D721Med (cell line): ENCODE measurements at regions not wholly inside any gene's neighbourhood (a gene's known extent, or its start where the extent isn't known, plus 50 kb on each side); places are given as distances from the start of the nearest gene placed in this dataset.

Experiments used
- DNase-seq: peaks from one replicate; pipeline ENCODE4 v3.0.0; 2011; ENCODE audit warnings: low spot score; ENCODE audit not compliant: insufficient read length
- FAIRE-seq: peaks from 2 replicates; lab custom pipeline; 2011; peaks lifted over from hg19 to GRCh38; lab: Jason Lieb, UNC
- CTCF ChIP-seq: IDR thresholded peaks from 2 replicates; pipeline ENCODE4 v1.5.1; 2012; ENCODE audit warnings: mild to moderate bottlenecking, control low read depth; ENCODE audit not compliant: insufficient read depth; ENCODE audit errors: missing control alignments

- DNase-seq (no peak), FAIRE-seq (no peak)
- no peak for TF ChIP-seq CTCF
These were observed 179.1 kb upstream of the CCDC68 start for GRCh38 chr18:55138401-55138800.

GRCh38 chr18:55137602-55138001, 178.3 kb upstream of the CCDC68 start:
- DNase-seq, result no peak
- FAIRE-seq, result no peak
- TF ChIP-seq CTCF, result no peak

- TF ChIP-seq CTCF, result no peak
These were observed 177.6 kb upstream of the CCDC68 start for GRCh38 chr18:55136864-55137263.

GRCh38 chr18:55136258-55136657, 177.0 kb upstream of the CCDC68 start:
- DNase-seq, result no peak
- no peak for FAIRE-seq
- no peak for TF ChIP-seq CTCF

More at GRCh38 chr18:55136864-55137263, 177.6 kb upstream of the CCDC68 start:
- FAIRE-seq, result peak; percentile 96
- DNase-seq, result no peak

GRCh38 chr18:55133378-55133777, 174.1 kb upstream of the CCDC68 start:
- FAIRE-seq, result no peak
- no peak for DNase-seq
- TF ChIP-seq CTCF, result no peak

GRCh38 chr18:55128437-55128836, 169.2 kb upstream of the CCDC68 start:
- DNase-seq (no peak), FAIRE-seq (no peak)
- TF ChIP-seq CTCF, result no peak

- no peak for FAIRE-seq
These were observed 165.0 kb upstream of the CCDC68 start for GRCh38 chr18:55124078-55124763.

More at GRCh38 chr18:55124078-55124763, 165.0 kb upstream of the CCDC68 start:
- no peak for TF ChIP-seq CTCF
- DNase-seq, result no peak
